B cell (primary cell): ENCODE measurements at regions not wholly inside any gene's neighbourhood (a gene's known extent, or its start where the extent isn't known, plus 50 kb on each side); places are given as distances from the start of the nearest gene placed in this dataset.

Experiments used
- ATAC-seq: fragments of 200-7000 bp; cut with Tn5 transposase; one replicate; pipeline ENCODE4 v1.10.0; 2021; ENCODE audit warnings: low read depth, mild to moderate bottlenecking, moderate number of reproducible peaks, moderate library complexity
- CTCF ChIA-PET: fragments of 350-600 bp; sonication (Branson Sonifier 250); formaldehyde crosslinking; loops from one replicate; lab custom pipeline; 2021; ENCODE audit warnings: antibody characterized with exemption, inconsistent platforms; lab: Charles Lee
- POLR2A ChIA-PET: fragments of 350-600 bp; sonication (Branson Sonifier 250); formaldehyde crosslinking; loops from one replicate; lab custom pipeline; 2021; ENCODE audit warnings: antibody characterized with exemption; lab: Charles Lee
- DNase-seq: peaks from one replicate; pipeline ENCODE4 v3.0.0; 2013
- H2AFZ ChIP-seq: 2 replicates; pipeline ENCODE4 v1.6.1; 2012; ENCODE audit warnings: mild to moderate bottlenecking, low read depth, low read length; ENCODE audit not compliant: insufficient read depth, poor library complexity, severe bottlenecking
- H3K27ac ChIP-seq, 2 donors: 1 replicate in 1 of 2; 2 replicates in 1 of 2; pipeline ENCODE4 v1.5.1; 2012 to 2013; ENCODE audit warnings: low read length in 2 of 2, mild to moderate bottlenecking in 2 of 2, moderate library complexity in 1 of 2
- H3K27me3 ChIP-seq, 4 experiments: fragments of 200-600 bp in 1 of 4; sonication (generic) in 1 of 4; replicated peaks in 1 of 4; 1 replicate in 2 of 4; 2 replicates in 2 of 4; pipeline versions ENCODE4 v1.6.1 to v1.7.0; 2013 to 2016; ENCODE audit warnings: low read length in 3 of 4, mild to moderate bottlenecking in 2 of 4, mixed read lengths in 1 of 4, moderate library complexity in 1 of 4; ENCODE audit not compliant: insufficient read depth in 4 of 4, control insufficient read depth in 3 of 4; ENCODE audit errors: control extremely low read depth in 1 of 4
- H3K36me3 ChIP-seq, 2 experiments: replicated peaks in 1 of 2; 1 replicate in 1 of 2; 2 replicates in 1 of 2; pipeline versions ENCODE4 v1.6.1 to v1.7.1; 2013; ENCODE audit warnings: low read length in 1 of 2; ENCODE audit not compliant: insufficient read depth in 2 of 2, control insufficient read depth in 1 of 2; ENCODE audit errors: control extremely low read depth in 1 of 2, extremely low read depth in 1 of 2
- H3K4me1 ChIP-seq, 2 donors: fragments of 200-600 bp in 1 of 2; sonication (generic) in 1 of 2; 1 replicate in 1 of 2; 2 replicates in 1 of 2; pipeline versions ENCODE4 v1.5.1 to v1.6.1; 2013 to 2017; ENCODE audit warnings: low read length in 2 of 2; ENCODE audit not compliant: control insufficient read depth in 2 of 2, insufficient read depth in 2 of 2
- H3K4me2 ChIP-seq: replicated peaks from 2 replicates; pipeline ENCODE3; 2012; ENCODE audit warnings: mild to moderate bottlenecking, low read depth, low read length; ENCODE audit not compliant: poor library complexity, severe bottlenecking
- H3K4me3 ChIP-seq, 5 experiments: fragments of 200-600 bp in 1 of 5; sonication (generic) in 1 of 5; 1 replicate in 3 of 5; 2 replicates in 2 of 5; pipeline versions ENCODE4 v1.5.1 to v1.7.0; 2011 to 2016; ENCODE audit warnings: low read length in 4 of 5, mild to moderate bottlenecking in 4 of 5, low read depth in 2 of 5, control low read depth in 1 of 5, moderate library complexity in 1 of 5; ENCODE audit not compliant: insufficient read depth in 1 of 5; ENCODE audit errors: control extremely low read depth in 1 of 5, extremely low read depth in 1 of 5
- H3K79me2 ChIP-seq: fragments of 200-600 bp; sonication (generic); one replicate; pipeline ENCODE4 v1.6.0; 2016; ENCODE audit warnings: low read length; ENCODE audit not compliant: control insufficient read depth, insufficient read depth
- H3K9ac ChIP-seq: fragments of 200-600 bp; sonication (generic); 2 replicates; pipeline ENCODE4 v1.6.1; 2017; ENCODE audit warnings: mild to moderate bottlenecking, low read length, moderate library complexity
- H3K9me3 ChIP-seq, 3 donors: one replicate each; pipeline versions ENCODE4 v1.6.1 to v1.7.1; 2013; ENCODE audit warnings: low read length in 2 of 3; ENCODE audit not compliant: control insufficient read depth in 2 of 3, insufficient read depth in 1 of 3; ENCODE audit errors: control extremely low read depth in 1 of 3
- H4K20me1 ChIP-seq: 2 replicates; pipeline ENCODE4 v1.6.0; 2012; ENCODE audit warnings: mild to moderate bottlenecking, low read length; ENCODE audit not compliant: insufficient read depth, control insufficient read depth, poor library complexity, severe bottlenecking
- H3K27ac Mint-ChIP-seq: one replicate; pipeline ENCODE4 v1.8.0; 2021; ENCODE audit warnings: mixed read lengths
- H3K27me3 Mint-ChIP-seq: one replicate; pipeline ENCODE4 v1.8.0; 2021; ENCODE audit warnings: mixed read lengths
- H3K4me1 Mint-ChIP-seq: one replicate; pipeline ENCODE4 v1.8.0; 2021; ENCODE audit warnings: mixed read lengths
- H3K4me3 Mint-ChIP-seq: one replicate; pipeline ENCODE4 v1.8.0; 2021; ENCODE audit warnings: mixed read lengths
- H3K9me3 Mint-ChIP-seq: one replicate; pipeline ENCODE4 v1.8.0; 2022; ENCODE audit warnings: mixed read lengths; ENCODE audit not compliant: insufficient read depth
- EZH2 ChIP-seq: IDR thresholded peaks from 2 replicates; pipeline ENCODE4 v1.6.1; 2012; ENCODE audit warnings: borderline replicate concordance, low read depth, mild to moderate bottlenecking, moderate library complexity, low read length; ENCODE audit not compliant: insufficient read depth, poor library complexity, severe bottlenecking
- WGBS: methylation state at CpG from one replicate; pipeline ENCODE4 v1.1.5; 2013; ENCODE audit warnings: missing lambda C conversion rate; ENCODE audit not compliant: insufficient coverage; 5-methylcytosine and 5-hydroxymethylcytosine counted together
- intact Hi-C: fragments of 100-400 bp; cut with micrococcal nuclease; formaldehyde crosslinking; loops from one replicate; pipeline ENCODE4 v1.10.0; 2022
- TF ChIP-seq, protein P1 (sequence below): fragments of 200-600 bp; IDR thresholded peaks from one replicate; pipeline ENCODE4 v1.8.0; 2022; ENCODE audit warnings: antibody characterized with exemption, mild to moderate bottlenecking

DNA sequence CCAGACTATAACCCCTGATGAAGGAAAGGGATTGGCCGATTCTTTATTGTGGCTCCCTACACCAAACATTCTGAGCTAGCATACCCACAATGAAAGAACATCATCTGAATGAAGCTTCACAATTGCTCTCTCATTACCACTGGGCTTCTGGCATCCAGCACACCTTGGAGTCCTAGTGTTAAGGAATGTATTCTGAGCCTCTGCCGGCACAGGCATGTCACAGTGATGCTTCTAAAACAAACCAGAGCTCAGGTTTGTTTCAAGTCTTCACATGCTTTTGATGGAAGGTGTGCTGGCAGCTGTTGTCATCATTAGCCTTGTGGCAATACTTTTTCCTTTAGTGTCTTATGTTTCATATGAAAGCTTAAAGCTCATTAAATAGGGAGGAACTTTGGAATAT is 76.3 kb upstream of the RBBP8 start:
- Mint-ChIP-seq H3K4me1 (no peaks in the 10 kb centered on the region), H3K27me3 (peaks cover 25% of the 10 kb centered on the region), H3K4me3 (no peak overlapping the region), H3K27ac (no peak overlapping the region), H3K9me3 (no peaks in the 10 kb centered on the region)
- no peaks in the 10 kb centered on the region for H3K79me2 ChIP-seq
- H3K27me3 ChIP-seq, result peaks cover 0 to 3% (median 0%) of the 10 kb centered on the region in 4 experiments
- H3K27ac ChIP-seq, result no peak overlapping the region
- intact Hi-C loops, result no loop called here
- no peak overlapping the region for H3K4me2 ChIP-seq
- H3K4me3 ChIP-seq, result no peak overlapping the region
- DNase-seq (no peak), ATAC-seq (no peak)
- no peak overlapping the region for H2AFZ ChIP-seq
- no CpG with 5 or more reads among the region's 2 CpGs for WGBS
- CTCF ChIA-PET, result no interaction called here
- no peaks in the 10 kb centered on the region for H3K36me3 ChIP-seq
- TF ChIP-seq, protein P1, sequence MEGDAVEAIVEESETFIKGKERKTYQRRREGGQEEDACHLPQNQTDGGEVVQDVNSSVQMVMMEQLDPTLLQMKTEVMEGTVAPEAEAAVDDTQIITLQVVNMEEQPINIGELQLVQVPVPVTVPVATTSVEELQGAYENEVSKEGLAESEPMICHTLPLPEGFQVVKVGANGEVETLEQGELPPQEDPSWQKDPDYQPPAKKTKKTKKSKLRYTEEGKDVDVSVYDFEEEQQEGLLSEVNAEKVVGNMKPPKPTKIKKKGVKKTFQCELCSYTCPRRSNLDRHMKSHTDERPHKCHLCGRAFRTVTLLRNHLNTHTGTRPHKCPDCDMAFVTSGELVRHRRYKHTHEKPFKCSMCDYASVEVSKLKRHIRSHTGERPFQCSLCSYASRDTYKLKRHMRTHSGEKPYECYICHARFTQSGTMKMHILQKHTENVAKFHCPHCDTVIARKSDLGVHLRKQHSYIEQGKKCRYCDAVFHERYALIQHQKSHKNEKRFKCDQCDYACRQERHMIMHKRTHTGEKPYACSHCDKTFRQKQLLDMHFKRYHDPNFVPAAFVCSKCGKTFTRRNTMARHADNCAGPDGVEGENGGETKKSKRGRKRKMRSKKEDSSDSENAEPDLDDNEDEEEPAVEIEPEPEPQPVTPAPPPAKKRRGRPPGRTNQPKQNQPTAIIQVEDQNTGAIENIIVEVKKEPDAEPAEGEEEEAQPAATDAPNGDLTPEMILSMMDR, result no peak
- TF ChIP-seq EZH2, result no peak
- H3K9ac ChIP-seq, result no peak overlapping the region
- POLR2A ChIA-PET, result no interaction called here
- no peaks in the 10 kb centered on the region for H3K9me3 ChIP-seq
- H4K20me1 ChIP-seq, result no peaks in the 10 kb centered on the region
- no peaks in the 10 kb centered on the region for H3K4me1 ChIP-seq

DNA sequence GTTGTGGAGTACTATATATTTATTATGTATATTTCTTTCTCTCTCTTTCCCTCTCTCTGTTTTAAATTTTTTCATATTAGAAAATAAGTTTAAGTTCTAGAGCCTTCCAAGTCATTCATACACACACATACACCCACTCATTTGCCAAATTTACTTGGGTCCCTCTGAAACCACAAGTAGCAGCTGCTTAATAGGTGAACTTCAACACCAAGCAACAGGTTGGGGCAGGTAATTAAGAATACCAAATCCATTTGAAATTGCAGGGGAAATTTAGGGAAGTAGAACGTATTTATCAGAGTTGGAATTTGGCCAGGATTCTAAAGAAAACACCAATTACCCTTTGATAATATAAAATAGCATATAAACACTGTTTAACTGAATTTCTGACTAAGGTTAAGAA is 75.0 kb upstream of the RBBP8 start:
- Mint-ChIP-seq H3K4me1 (no peaks in the 10 kb centered on the region), H3K27ac (no peak overlapping the region), H3K9me3 (no peaks in the 10 kb centered on the region), H3K27me3 (peaks cover 25% of the 10 kb centered on the region), H3K4me3 (no peak overlapping the region)
- Histone ChIP-seq H3K4me1 (no peaks in the 10 kb centered on the region), H3K9me3 (no peaks in the 10 kb centered on the region), H4K20me1 (no peaks in the 10 kb centered on the region), H3K4me2 (no peak overlapping the region), H3K4me3 (no peak overlapping the region), H3K79me2 (no peaks in the 10 kb centered on the region), H3K9ac (no peak overlapping the region), H3K36me3 (no peaks in the 10 kb centered on the region), H2AFZ (no peak overlapping the region), H3K27me3 (peaks cover 0 to 3% (median 0%) of the 10 kb centered on the region in 4 experiments), H3K27ac (no peak overlapping the region)
- intact Hi-C loops, result no loop called here
- TF ChIP-seq EZH2, result no peak
- TF ChIP-seq, protein P1, result no peak
- no CpG with 5 or more reads among the region's 1 CpG for WGBS
- ATAC-seq (no peak), DNase-seq (no peak)
- ChIA-PET CTCF (no interaction called here), POLR2A (no interaction called here)
